Thoracic aorta (tissue), 2 donors: ENCODE measurements at regions not wholly inside any gene's neighbourhood (a gene's known extent, or its start where the extent isn't known, plus 50 kb on each side); places are given as distances from the start of the nearest gene placed in this dataset.

ENCODE experiments used
- ATAC-seq: fragments of 150-250 bp; one replicate; pipeline ENCODE4 v1.8.0; 2017; ENCODE audit warnings: low read depth; ENCODE audit not compliant: insufficient number of reproducible peaks, low FRiP score
- DNase-seq: peaks from one replicate; pipeline ENCODE4 v3.0.0-alpha.2; 2020; ENCODE audit warnings: low spot score
- H3K27ac ChIP-seq, 2 donors: fragments of 200-600 bp; sonication (generic); 1 replicate in 1 of 2; 2 replicates in 1 of 2; pipeline ENCODE4 v1.5.1; 2016; ENCODE audit warnings: mild to moderate bottlenecking in 2 of 2, moderate library complexity in 2 of 2
- H3K27me3 ChIP-seq: fragments of 200-600 bp; sonication (generic); replicated peaks from 2 replicates; pipeline ENCODE4 v1.6.0; 2016; ENCODE audit warnings: mild to moderate bottlenecking; ENCODE audit not compliant: insufficient read depth
- H3K36me3 ChIP-seq: fragments of 200-600 bp; sonication (generic); one replicate; pipeline ENCODE4 v1.5.1; 2016
- H3K4me1 ChIP-seq, 2 donors: fragments of 200-600 bp; sonication (generic); 1 replicate in 1 of 2; 2 replicates in 1 of 2; pipeline versions ENCODE4 v1.5.1 to v1.6.0; 2016; ENCODE audit warnings: low read depth in 2 of 2, mild to moderate bottlenecking in 1 of 2; ENCODE audit not compliant: control insufficient read depth in 1 of 2
- H3K4me3 ChIP-seq: fragments of 200-600 bp; sonication (generic); 2 replicates; pipeline ENCODE4 v1.5.1; 2016; ENCODE audit warnings: mild to moderate bottlenecking
- H3K9me3 ChIP-seq: fragments of 200-600 bp; sonication (generic); 2 replicates; pipeline ENCODE4 v1.5.1; 2016
- CTCF ChIP-seq: fragments of 200-600 bp; sonication (generic); IDR thresholded peaks from one replicate; pipeline ENCODE4 v1.5.1; 2019; ENCODE audit warnings: antibody characterized with exemption

- DNase-seq (no peak), ATAC-seq (no peak)
- H3K4me3 ChIP-seq, result no peak overlapping the region
- TF ChIP-seq CTCF, result no peak
- no peak overlapping the region for H3K27ac ChIP-seq
- H3K9me3 ChIP-seq, result no peaks in the 10 kb centered on the region
- no peaks in the 10 kb centered on the region for H3K36me3 ChIP-seq
- H3K4me1 ChIP-seq, result no peaks in the 10 kb centered on the region
- no peaks in the 10 kb centered on the region for H3K27me3 ChIP-seq
Observed at GRCh38 chr4:28886934-28887333, 1833.2 kb upstream of the PCDH7 start.

GRCh38 chr4:28890949-28891775, 1829.0 kb upstream of the PCDH7 start:
- Histone ChIP-seq H3K27ac (no peak overlapping the region), H3K4me1 (no peaks in the 10 kb centered on the region), H3K4me3 (no peak overlapping the region), H3K27me3 (no peaks in the 10 kb centered on the region), H3K9me3 (no peaks in the 10 kb centered on the region), H3K36me3 (no peaks in the 10 kb centered on the region)
- DNase-seq (no peak), ATAC-seq (no peak)
- TF ChIP-seq CTCF, result no peak

- DNase-seq (no peak), ATAC-seq (no peak)
- H3K36me3 ChIP-seq, result no peaks in the 10 kb centered on the region
- H3K4me3 ChIP-seq, result no peak overlapping the region
- H3K27ac ChIP-seq, result no peak overlapping the region
- H3K27me3 ChIP-seq, result no peaks in the 10 kb centered on the region
- no peaks in the 10 kb centered on the region for H3K4me1 ChIP-seq
- no peak for TF ChIP-seq CTCF
- no peaks in the 10 kb centered on the region for H3K9me3 ChIP-seq
Observed at GRCh38 chr4:28913466-28913865, 1806.7 kb upstream of the PCDH7 start.

GRCh38 chr4:28916585-28916984, 1803.6 kb upstream of the PCDH7 start:
- Histone ChIP-seq H3K4me3 (no peak overlapping the region), H3K27ac (no peak overlapping the region), H3K9me3 (no peaks in the 10 kb centered on the region), H3K4me1 (no peaks in the 10 kb centered on the region), H3K27me3 (no peaks in the 10 kb centered on the region), H3K36me3 (no peaks in the 10 kb centered on the region)
- ATAC-seq, result no peak
- no peak for TF ChIP-seq CTCF
- DNase-seq, result no peak

GRCh38 chr4:28918871-28919270, 1801.3 kb upstream of the PCDH7 start:
- DNase-seq, result no peak
- Histone ChIP-seq H3K9me3 (no peaks in the 10 kb centered on the region), H3K4me1 (no peaks in the 10 kb centered on the region), H3K27me3 (no peaks in the 10 kb centered on the region), H3K36me3 (no peaks in the 10 kb centered on the region), H3K27ac (no peak overlapping the region), H3K4me3 (no peak overlapping the region)
- ATAC-seq, result no peak
- TF ChIP-seq CTCF, result no peak
